ENCODE measurements at regions not wholly inside any gene's neighbourhood (a gene's known extent, or its start where the extent isn't known, plus 50 kb on each side); places are given as distances from the start of the nearest gene placed in this dataset.

- TF ChIP-seq CTCF (conservative IDR thresholded peaks at IDR 0.05 in 1 of 2, IDR thresholded peaks at IDR 0.05 in 1 of 2; ENCODE audit: low read depth in 1 of 2, low read length in 2 of 2) = no peak
- TF ChIP-seq EZH2 (IDR thresholded peaks at IDR 0.05; ENCODE audit: low read length, missing control alignments) = no peak
Observed at GRCh38 chr7:131188367-131189339, 139.0 kb upstream of the MKLN1 start.
